ENCODE measurements at regions not wholly inside any gene's neighbourhood (a gene's known extent, or its start where the extent isn't known, plus 50 kb on each side); places are given as distances from the start of the nearest gene placed in this dataset.
"Not testable (repeated sequence)": the region's sequence is repeated elsewhere in the genome, so short reads cannot be mapped to it uniquely, and the experiment has no call there.

GRCh38 chr7:115618676-115619075 lies 411.9 kb downstream of the TFEC start:
- DNase-seq (ENCODE audit: low spot score): no peak
- ATAC-seq (ENCODE audit: insufficient number of reproducible peaks, low FRiP score, low read depth): no peak

GRCh38 chr7:115613836-115614235 lies 416.7 kb downstream of the TFEC start:
- H3K36me3 ChIP-seq: no peaks in the 10 kb centered on the region
- no peak for ATAC-seq (ENCODE audit: insufficient number of reproducible peaks, low FRiP score, low read depth)
- no peak overlapping the region for H3K4me3 ChIP-seq
- H3K4me1 ChIP-seq (ENCODE audit: control insufficient read depth in 1 of 2, low read depth in 2 of 2): no peaks in the 10 kb centered on the region
- no peak for DNase-seq (ENCODE audit: low spot score)
- no peak overlapping the region for H3K27ac ChIP-seq
- H3K9me3 ChIP-seq: no peaks in the 10 kb centered on the region
- no peak for TF ChIP-seq CTCF (IDR thresholded peaks at IDR 0.05)
- no peaks in the 10 kb centered on the region for H3K27me3 ChIP-seq (replicated peaks; ENCODE audit: insufficient read depth)

More at GRCh38 chr7:115618676-115619075, 411.9 kb downstream of the TFEC start:
- H3K4me1 ChIP-seq (ENCODE audit: control insufficient read depth in 1 of 2, low read depth in 2 of 2): no peaks in the 10 kb centered on the region
- H3K27me3 ChIP-seq (replicated peaks; ENCODE audit: insufficient read depth): no peaks in the 10 kb centered on the region
- no peak overlapping the region for H3K4me3 ChIP-seq
- H3K27ac ChIP-seq: no peak overlapping the region
- H3K9me3 ChIP-seq: no peaks in the 10 kb centered on the region
- no peak for TF ChIP-seq CTCF (IDR thresholded peaks at IDR 0.05)
- H3K36me3 ChIP-seq: no peaks in the 10 kb centered on the region

- Histone ChIP-seq H3K36me3 (no peaks in the 10 kb centered on the region), H3K27ac (no peak overlapping the region), H3K4me1 (ENCODE audit: control insufficient read depth in 1 of 2, low read depth in 2 of 2) (no peaks in the 10 kb centered on the region), H3K27me3 (replicated peaks; ENCODE audit: insufficient read depth) (no peaks in the 10 kb centered on the region), H3K9me3 (peaks cover 2% of the 10 kb centered on the region), H3K4me3 (no peak overlapping the region)
- TF ChIP-seq CTCF (IDR thresholded peaks at IDR 0.05): no peak
- no peak for ATAC-seq (ENCODE audit: insufficient number of reproducible peaks, low FRiP score, low read depth)
- no peak for DNase-seq (ENCODE audit: low spot score)
Observed at GRCh38 chr7:115603416-115603815, 427.1 kb downstream of the TFEC start.

- no peak overlapping the region for H3K4me3 ChIP-seq
- TF ChIP-seq CTCF (IDR thresholded peaks at IDR 0.05): no peak
- no peak overlapping the region for H3K27ac ChIP-seq
- peaks cover 2% of the 10 kb centered on the region for H3K9me3 ChIP-seq
- ATAC-seq (ENCODE audit: insufficient number of reproducible peaks, low FRiP score, low read depth) (no peak), DNase-seq (ENCODE audit: low spot score) (no peak)
- no peaks in the 10 kb centered on the region for H3K27me3 ChIP-seq (replicated peaks; ENCODE audit: insufficient read depth)
- H3K4me1 ChIP-seq (ENCODE audit: control insufficient read depth in 1 of 2, low read depth in 2 of 2): no peaks in the 10 kb centered on the region
- no peaks in the 10 kb centered on the region for H3K36me3 ChIP-seq
Observed at GRCh38 chr7:115600207-115600606, 430.4 kb downstream of the TFEC start.

- H3K36me3 ChIP-seq; H3K4me3 ChIP-seq; H3K9me3 ChIP-seq; DNase-seq (ENCODE audit: low spot score); H3K4me1 ChIP-seq (ENCODE audit: control insufficient read depth in 1 of 2, low read depth in 2 of 2); ATAC-seq (ENCODE audit: insufficient number of reproducible peaks, low FRiP score, low read depth); H3K27me3 ChIP-seq (replicated peaks; ENCODE audit: insufficient read depth); H3K27ac ChIP-seq: not testable (repeated sequence)
Observed at GRCh38 chr7:115599184-115599583, 431.4 kb downstream of the TFEC start.

- H3K36me3 ChIP-seq; H3K27me3 ChIP-seq (replicated peaks; ENCODE audit: insufficient read depth); H3K9me3 ChIP-seq; DNase-seq (ENCODE audit: low spot score); ATAC-seq (ENCODE audit: insufficient number of reproducible peaks, low FRiP score, low read depth); H3K27ac ChIP-seq; H3K4me1 ChIP-seq (ENCODE audit: control insufficient read depth in 1 of 2, low read depth in 2 of 2); H3K4me3 ChIP-seq: not testable (repeated sequence)
Observed at GRCh38 chr7:115597220-115597619, 433.3 kb downstream of the TFEC start.

Measured in thoracic aorta (tissue), 2 donors.